ENCODE measurements at regions not wholly inside any gene's neighbourhood (a gene's known extent, or its start where the extent isn't known, plus 50 kb on each side); places are given as distances from the start of the nearest gene placed in this dataset.

GRCh38 chr4:154030746-154031145, 241.9 kb upstream of the SFRP2 start:
- no peak for TF ChIP-seq TCF7L2 (IDR thresholded peaks at IDR 0.05; ENCODE audit: low read depth, low read length)
- TF ChIP-seq POLR2AphosphoS5 (IDR thresholded peaks at IDR 0.05; ENCODE audit: low read depth, low read length), result no peak
